A549 (cell line): ENCODE measurements at regions not wholly inside any gene's neighbourhood (a gene's known extent, or its start where the extent isn't known, plus 50 kb on each side); places are given as distances from the start of the nearest gene placed in this dataset.

Experiments
- ATAC-seq, 2 experiments: fragments of 200-7000 bp in 1 of 2; fragments of >200 bp in 1 of 2; cut with Nextera tagmentation in 1 of 2; cut with Tn5 transposase in 1 of 2; 3 replicates each; pipeline versions ENCODE4 v1.8.0 to v1.9.1; 2018 to 2020; ENCODE audit warnings: mild to moderate bottlenecking in 1 of 2, moderate library complexity in 1 of 2
- CTCF ChIA-PET: fragments of 300-600 bp; sonication (Branson Sonifier 250); formaldehyde crosslinking; extraction: SDS; loops from one replicate; lab custom pipeline; 2021; ENCODE audit warnings: antibody characterized with exemption, inconsistent platforms; lab: Yijun Ruan, JAX
- POLR2A ChIA-PET: fragments of 350-600 bp; formaldehyde crosslinking; extraction: SDS; loops from one replicate; lab custom pipeline; 2021; ENCODE audit warnings: antibody characterized with exemption, inconsistent platforms; lab: Yijun Ruan, JAX
- DNase-seq, 2 experiments: peaks; one replicate each; pipeline versions ENCODE4 v3.0.0 to v3.0.0-alpha.2; 2011 to 2016; ENCODE audit warnings: low read depth in 1 of 2, low spot score in 1 of 2
- FAIRE-seq: peaks from 2 replicates; lab custom pipeline; 2011; peaks lifted over from hg19 to GRCh38; lab: Jason Lieb, UNC
- H3K27ac ChIP-seq, 2 experiments: fragments of >200 bp; sonication (Bioruptor Twin); formaldehyde crosslinking; 3 replicates each; pipeline ENCODE4 v1.5.1; 2016 to 2017
- H3K4me1 ChIP-seq: fragments of >200 bp; sonication (Bioruptor Twin); formaldehyde crosslinking; 3 replicates; pipeline ENCODE4 v1.6.1; 2016
- H3K4me2 ChIP-seq: fragments of >200 bp; sonication (Bioruptor Twin); formaldehyde crosslinking; 3 replicates; pipeline ENCODE4 v1.6.1; 2016
- H3K4me3 ChIP-seq: fragments of >200 bp; sonication (Bioruptor Twin); formaldehyde crosslinking; 3 replicates; pipeline ENCODE4 v1.5.1; 2016
- H3K9me3 ChIP-seq: fragments of >200 bp; sonication (Bioruptor Twin); formaldehyde crosslinking; 3 replicates; pipeline ENCODE4 v1.6.1; 2016
- BHLHE40 ChIP-seq: IDR thresholded peaks from 2 replicates; pipeline ENCODE4 v1.6.1; 2012; ENCODE audit warnings: low read depth, low read length, inconsistent platforms
- CBX2 ChIP-seq: fragments of 200-600 bp; sonication (generic); IDR thresholded peaks from 2 replicates; pipeline ENCODE4 v1.6.1; 2016; ENCODE audit warnings: low read depth, mild to moderate bottlenecking, borderline replicate concordance
- CBX8 ChIP-seq: fragments of 200-600 bp; sonication (generic); IDR thresholded peaks from 2 replicates; pipeline ENCODE4 v1.6.1; 2016
- CEBPB ChIP-seq, 2 experiments: fragments of >200 bp in 1 of 2; sonication (Bioruptor Twin) in 1 of 2; formaldehyde crosslinking in 1 of 2; IDR thresholded peaks; 2 replicates each; pipeline ENCODE4 v1.6.1; 2012 to 2016
- CHD4 ChIP-seq: fragments of 200-600 bp; sonication (generic); IDR thresholded peaks from 2 replicates; pipeline ENCODE4 v1.6.1; 2016; ENCODE audit warnings: antibody characterized with exemption, mild to moderate bottlenecking, borderline replicate concordance
- EHMT2 ChIP-seq: fragments of 200-600 bp; sonication (generic); IDR thresholded peaks from 2 replicates; pipeline ENCODE4 v1.6.1; 2016; ENCODE audit warnings: antibody characterized with exemption, low read depth, mild to moderate bottlenecking, moderate library complexity
- HES2 ChIP-seq: fragments of >200 bp; sonication (Bioruptor Twin); formaldehyde crosslinking; IDR thresholded peaks from 2 replicates; pipeline ENCODE4 v1.6.1; 2016
- HEYL ChIP-seq: fragments of 250-450 bp; sonication (Bioruptor Pico); IDR thresholded peaks from 2 replicates; pipeline ENCODE4 v1.8.0; 2021; ENCODE audit warnings: mild to moderate bottlenecking, moderate library complexity
- HOXA7 ChIP-seq: fragments of 250-450 bp; sonication (Bioruptor Pico); IDR thresholded peaks from 2 replicates; pipeline ENCODE4 v1.5.0; 2020; ENCODE audit warnings: mild to moderate bottlenecking, moderate library complexity
- HOXB13 ChIP-seq: fragments of 250-450 bp; sonication (Bioruptor Pico); IDR thresholded peaks from 2 replicates; pipeline ENCODE4 v1.5.0; 2020; ENCODE audit warnings: low read depth, mild to moderate bottlenecking, moderate library complexity
- JUN ChIP-seq, 2 experiments: fragments of >200 bp; sonication (Bioruptor Twin); formaldehyde crosslinking; IDR thresholded peaks; 2 replicates in 1 of 2; 3 replicates in 1 of 2; pipeline ENCODE4 v1.6.1; 2016 to 2017
- JUNB ChIP-seq: fragments of >200 bp; sonication (Bioruptor Twin); formaldehyde crosslinking; IDR thresholded peaks from 2 replicates; pipeline ENCODE4 v1.6.1; 2016
- KDM1A ChIP-seq: fragments of 200-600 bp; sonication (generic); IDR thresholded peaks from 2 replicates; pipeline ENCODE4 v1.6.1; 2016; ENCODE audit warnings: low read depth, mild to moderate bottlenecking
- MYC ChIP-seq: IDR thresholded peaks from 2 replicates; pipeline ENCODE4 v1.6.1; 2012; ENCODE audit warnings: mild to moderate bottlenecking, inconsistent platforms, low read length, improper control_type of control experiment, borderline replicate concordance
- NFE2L2 ChIP-seq: fragments of 150-350 bp; conservative IDR thresholded peaks from 2 replicates; pipeline ENCODE4 v1.6.1; 2014; ENCODE audit warnings: low read length
- PHF8 ChIP-seq: fragments of 200-600 bp; sonication (generic); IDR thresholded peaks from 2 replicates; pipeline ENCODE4 v1.6.1; 2016; ENCODE audit warnings: low read depth, mild to moderate bottlenecking, antibody characterized with exemption, moderate library complexity, borderline replicate concordance
- POLR2A ChIP-seq: IDR thresholded peaks from 2 replicates; pipeline ENCODE4 v1.6.1; 2012; ENCODE audit warnings: mild to moderate bottlenecking, low read length
- RAD21 ChIP-seq, 2 experiments: fragments of >200 bp in 1 of 2; sonication (Bioruptor Twin) in 1 of 2; formaldehyde crosslinking in 1 of 2; IDR thresholded peaks in 1 of 2; conservative IDR thresholded peaks in 1 of 2; 2 replicates in 1 of 2; 3 replicates in 1 of 2; pipeline ENCODE4 v1.6.1; 2012 to 2018; ENCODE audit warnings: inconsistent platforms in 1 of 2
- RFX5 ChIP-seq: fragments of 450-650 bp; IDR thresholded peaks from 2 replicates; pipeline ENCODE4 v1.7.1; 2014; ENCODE audit warnings: antibody characterized with exemption, mild to moderate bottlenecking, moderate library complexity
- SMC3 ChIP-seq: fragments of >200 bp; sonication (Bioruptor Twin); formaldehyde crosslinking; IDR thresholded peaks from 3 replicates; pipeline ENCODE4 v1.6.1; 2018; ENCODE audit warnings: inconsistent platforms
- SREBF2 ChIP-seq: fragments of 450-650 bp; IDR thresholded peaks from 2 replicates; pipeline ENCODE4 v1.6.1; 2014; ENCODE audit warnings: mild to moderate bottlenecking, moderate library complexity
- TP53 ChIP-seq: fragments of 250-450 bp; sonication (Bioruptor Pico); IDR thresholded peaks from 2 replicates; pipeline ENCODE4 v1.5.0; 2021; ENCODE audit warnings: mild to moderate bottlenecking, moderate library complexity
- ZFP36 ChIP-seq: fragments of 450-650 bp; IDR thresholded peaks from 2 replicates; pipeline ENCODE4 v1.6.1; 2014; ENCODE audit warnings: borderline replicate concordance; ENCODE audit not compliant: partially characterized antibody
- WGBS: methylation state at CpG from one replicate; pipeline ENCODE4 v1.1.6; 2017; ENCODE audit errors: missing lambda C conversion rate; 5-methylcytosine and 5-hydroxymethylcytosine counted together
- TF ChIP-seq, protein P1 (sequence below): fragments of >200 bp; sonication (Bioruptor Twin); formaldehyde crosslinking; IDR thresholded peaks from 3 replicates; pipeline ENCODE4 v1.6.1; 2016
- TF ChIP-seq, protein P2 (sequence below): IDR thresholded peaks from 2 replicates; pipeline ENCODE4 v1.6.1; 2012
- TF ChIP-seq, protein P3 (sequence below): IDR thresholded peaks from 2 replicates; pipeline ENCODE4 v1.6.1; 2012; ENCODE audit warnings: low read depth, borderline replicate concordance
- TF ChIP-seq, protein P4 (sequence below): fragments of 200-600 bp; sonication (generic); IDR thresholded peaks from 2 replicates; pipeline ENCODE4 v1.6.1; 2016; ENCODE audit warnings: antibody characterized with exemption, mild to moderate bottlenecking, moderate library complexity

GRCh38 chr4:137640156-137640837 lies 108.0 kb upstream of the PCDH18 start:
- POLR2A ChIA-PET, result no interaction called here
- Histone ChIP-seq H3K9me3 (no peaks in the 10 kb centered on the region), H3K4me3 (no peak overlapping the region), H3K4me2 (no peak overlapping the region), H3K27ac (no peak overlapping the region), H3K4me1 (no peaks in the 10 kb centered on the region)
- TF ChIP-seq KDM1A, result no peak
- no peak for TF ChIP-seq MYC
- TF ChIP-seq TP53 (CRISPR knock-in tag), result no peak
- TF ChIP-seq CEBPB (IDR thresholded peaks at IDR 0.05), result no peak
- no peak for TF ChIP-seq JUN (IDR thresholded peaks at IDR 0.05)
- TF ChIP-seq EHMT2, result no peak
- TF ChIP-seq JUNB, result no peak
- TF ChIP-seq SREBF2, result no peak
- TF ChIP-seq HES2, result no peak
- no peak for TF ChIP-seq ZFP36
- CTCF ChIA-PET, result no interaction called here
- ATAC-seq (no peak), DNase-seq (no peak), FAIRE-seq (no peak)
- 23% methylated on average over 4 of the region's 4 CpGs for WGBS

DNA sequence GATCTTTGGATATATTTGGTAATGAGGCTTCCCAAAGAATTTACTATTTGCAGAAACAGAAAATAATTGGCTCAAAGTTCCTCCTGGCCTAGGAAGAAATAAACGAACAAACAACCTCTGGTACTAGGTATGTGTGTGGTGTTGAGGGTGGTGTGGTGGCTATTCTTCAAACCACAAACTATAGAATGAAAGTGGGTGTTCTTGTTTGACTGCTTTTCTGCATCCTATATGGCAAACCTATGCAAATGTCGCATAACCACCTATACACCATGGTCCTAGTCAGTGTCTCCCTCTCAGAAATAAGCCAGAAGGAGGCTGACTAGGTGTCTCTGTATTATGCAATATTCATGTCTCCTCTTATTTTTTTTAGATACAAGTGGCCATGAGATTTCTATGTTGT lies 106.6 kb upstream of the PCDH18 start:
- CTCF ChIA-PET, result no interaction called here
- TF ChIP-seq PHF8 (no peak), POLR2A (no peak), SREBF2 (no peak), CBX2 (no peak)
- TF ChIP-seq, protein P1, sequence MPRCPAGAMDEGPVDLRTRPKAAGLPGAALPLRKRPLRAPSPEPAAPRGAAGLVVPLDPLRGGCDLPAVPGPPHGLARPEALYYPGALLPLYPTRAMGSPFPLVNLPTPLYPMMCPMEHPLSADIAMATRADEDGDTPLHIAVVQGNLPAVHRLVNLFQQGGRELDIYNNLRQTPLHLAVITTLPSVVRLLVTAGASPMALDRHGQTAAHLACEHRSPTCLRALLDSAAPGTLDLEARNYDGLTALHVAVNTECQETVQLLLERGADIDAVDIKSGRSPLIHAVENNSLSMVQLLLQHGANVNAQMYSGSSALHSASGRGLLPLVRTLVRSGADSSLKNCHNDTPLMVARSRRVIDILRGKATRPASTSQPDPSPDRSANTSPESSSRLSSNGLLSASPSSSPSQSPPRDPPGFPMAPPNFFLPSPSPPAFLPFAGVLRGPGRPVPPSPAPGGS, result no peak
- TF ChIP-seq, all 56 proteins: peak for 0
- Histone ChIP-seq H3K4me2 (no peak overlapping the region), H3K4me3 (no peak overlapping the region), H3K4me1 (no peaks in the 10 kb centered on the region), H3K9me3 (no peaks in the 10 kb centered on the region), H3K27ac (no peak overlapping the region)
- no peak for ATAC-seq
- no peak for DNase-seq
- 11% methylated on average over 2 of the region's 2 CpGs for WGBS
- no peak for FAIRE-seq
- POLR2A ChIA-PET, result no interaction called here

DNA sequence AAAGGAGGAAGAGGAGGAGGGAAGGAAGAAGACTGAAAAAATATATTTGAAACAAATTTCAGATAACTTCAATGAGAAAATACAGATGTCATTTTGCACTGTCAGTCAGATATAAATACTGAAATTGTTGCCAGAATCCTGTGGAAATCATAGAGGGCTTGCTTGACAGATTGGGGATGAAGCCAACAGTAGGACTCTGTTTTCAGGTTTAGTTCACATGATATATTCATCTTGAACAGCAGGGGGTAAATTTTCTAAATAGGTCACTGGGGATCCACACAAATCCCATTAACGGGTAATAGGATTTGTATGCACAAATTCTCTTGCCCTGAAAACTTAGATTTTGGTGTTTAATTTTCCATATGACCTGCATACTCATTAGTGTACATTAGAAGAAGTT lies 103.3 kb upstream of the PCDH18 start:
- CTCF ChIA-PET, result no interaction called here
- no peaks in the 10 kb centered on the region for H3K4me1 ChIP-seq
- ATAC-seq, result no peak
- whole genome bisulfite sequencing, result 5% methylated on average over 1 of the region's 1 CpG
- H3K4me3 ChIP-seq, result no peak overlapping the region
- no peak for FAIRE-seq
- H3K27ac ChIP-seq, result no peak overlapping the region
- H3K9me3 ChIP-seq, result no peaks in the 10 kb centered on the region
- TF ChIP-seq BHLHE40 (no peak), NFE2L2 (no peak), SMC3 (no peak), RFX5 (no peak), HOXA7 (CRISPR knock-in tag) (no peak), CHD4 (no peak), RAD21 (conservative IDR thresholded peaks at IDR 0.05 in 1 of 2, IDR thresholded peaks at IDR 0.05 in 1 of 2) (no peak), KDM1A (no peak), HOXB13 (CRISPR knock-in tag) (no peak), HEYL (CRISPR knock-in tag) (no peak), SREBF2 (no peak), CBX8 (no peak)
- TF ChIP-seq, protein P2, sequence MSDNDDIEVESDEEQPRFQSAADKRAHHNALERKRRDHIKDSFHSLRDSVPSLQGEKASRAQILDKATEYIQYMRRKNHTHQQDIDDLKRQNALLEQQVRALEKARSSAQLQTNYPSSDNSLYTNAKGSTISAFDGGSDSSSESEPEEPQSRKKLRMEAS, result no peak
- TF ChIP-seq, protein P3, sequence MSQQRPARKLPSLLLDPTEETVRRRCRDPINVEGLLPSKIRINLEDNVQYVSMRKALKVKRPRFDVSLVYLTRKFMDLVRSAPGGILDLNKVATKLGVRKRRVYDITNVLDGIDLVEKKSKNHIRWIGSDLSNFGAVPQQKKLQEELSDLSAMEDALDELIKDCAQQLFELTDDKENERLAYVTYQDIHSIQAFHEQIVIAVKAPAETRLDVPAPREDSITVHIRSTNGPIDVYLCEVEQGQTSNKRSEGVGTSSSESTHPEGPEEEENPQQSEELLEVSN, result no peak
- TF ChIP-seq, protein P4, sequence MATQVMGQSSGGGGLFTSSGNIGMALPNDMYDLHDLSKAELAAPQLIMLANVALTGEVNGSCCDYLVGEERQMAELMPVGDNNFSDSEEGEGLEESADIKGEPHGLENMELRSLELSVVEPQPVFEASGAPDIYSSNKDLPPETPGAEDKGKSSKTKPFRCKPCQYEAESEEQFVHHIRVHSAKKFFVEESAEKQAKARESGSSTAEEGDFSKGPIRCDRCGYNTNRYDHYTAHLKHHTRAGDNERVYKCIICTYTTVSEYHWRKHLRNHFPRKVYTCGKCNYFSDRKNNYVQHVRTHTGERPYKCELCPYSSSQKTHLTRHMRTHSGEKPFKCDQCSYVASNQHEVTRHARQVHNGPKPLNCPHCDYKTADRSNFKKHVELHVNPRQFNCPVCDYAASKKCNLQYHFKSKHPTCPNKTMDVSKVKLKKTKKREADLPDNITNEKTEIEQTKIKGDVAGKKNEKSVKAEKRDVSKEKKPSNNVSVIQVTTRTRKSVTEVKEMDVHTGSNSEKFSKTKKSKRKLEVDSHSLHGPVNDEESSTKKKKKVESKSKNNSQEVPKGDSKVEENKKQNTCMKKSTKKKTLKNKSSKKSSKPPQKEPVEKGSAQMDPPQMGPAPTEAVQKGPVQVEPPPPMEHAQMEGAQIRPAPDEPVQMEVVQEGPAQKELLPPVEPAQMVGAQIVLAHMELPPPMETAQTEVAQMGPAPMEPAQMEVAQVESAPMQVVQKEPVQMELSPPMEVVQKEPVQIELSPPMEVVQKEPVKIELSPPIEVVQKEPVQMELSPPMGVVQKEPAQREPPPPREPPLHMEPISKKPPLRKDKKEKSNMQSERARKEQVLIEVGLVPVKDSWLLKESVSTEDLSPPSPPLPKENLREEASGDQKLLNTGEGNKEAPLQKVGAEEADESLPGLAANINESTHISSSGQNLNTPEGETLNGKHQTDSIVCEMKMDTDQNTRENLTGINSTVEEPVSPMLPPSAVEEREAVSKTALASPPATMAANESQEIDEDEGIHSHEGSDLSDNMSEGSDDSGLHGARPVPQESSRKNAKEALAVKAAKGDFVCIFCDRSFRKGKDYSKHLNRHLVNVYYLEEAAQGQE, result no peak
- TF ChIP-seq, protein P1, result no peak
- H3K4me2 ChIP-seq, result no peak overlapping the region
- DNase-seq, result no peak
- POLR2A ChIA-PET, result no interaction called here
